AG10803 (cell line): ENCODE measurements at regions not wholly inside any gene's neighbourhood (a gene's known extent, or its start where the extent isn't known, plus 50 kb on each side); places are given as distances from the start of the nearest gene placed in this dataset.

Source experiments
- DNase-seq: peaks from one replicate; pipeline ENCODE4 v3.0.0; 2010; ENCODE audit warnings: low read depth
- H3K4me3 ChIP-seq: 2 replicates; pipeline ENCODE4 v1.5.1; 2011; ENCODE audit warnings: mild to moderate bottlenecking, low read length, control low read depth
- CTCF ChIP-seq: conservative IDR thresholded peaks from 2 replicates; pipeline ENCODE4 v1.5.1; 2011; ENCODE audit warnings: mild to moderate bottlenecking, low read length, control low read depth, inconsistent platforms

GRCh38 chr19:31595521-31595920 is 246.3 kb upstream of the TSHZ3 start:
- TF ChIP-seq CTCF: no peak
- no peak for DNase-seq
- no peak overlapping the region for H3K4me3 ChIP-seq

- TF ChIP-seq CTCF: no peak
Measured at GRCh38 chr19:31596751-31597150, 247.5 kb upstream of the TSHZ3 start.

GRCh38 chr19:31597616-31598015 is 248.4 kb upstream of the TSHZ3 start:
- no peak for TF ChIP-seq CTCF
- DNase-seq: no peak

More at GRCh38 chr19:31596751-31597150, 247.5 kb upstream of the TSHZ3 start:
- no peak overlapping the region for H3K4me3 ChIP-seq
- no peak for DNase-seq

GRCh38 chr19:31598730-31599238 is 249.5 kb upstream of the TSHZ3 start:
- no peak for DNase-seq
- no peak overlapping the region for H3K4me3 ChIP-seq
- no peak for TF ChIP-seq CTCF

More at GRCh38 chr19:31597616-31598015, 248.4 kb upstream of the TSHZ3 start:
- H3K4me3 ChIP-seq: no peak overlapping the region

GRCh38 chr19:31600731-31601295 is 251.6 kb upstream of the TSHZ3 start:
- H3K4me3 ChIP-seq: no peak overlapping the region
- DNase-seq: no peak
- no peak for TF ChIP-seq CTCF

- no peak for TF ChIP-seq CTCF
- no peak overlapping the region for H3K4me3 ChIP-seq
Measured at GRCh38 chr19:31601855-31602254, 252.6 kb upstream of the TSHZ3 start.

GRCh38 chr19:31602548-31602947 is 253.3 kb upstream of the TSHZ3 start:
- DNase-seq: no peak
- TF ChIP-seq CTCF: no peak
- no peak overlapping the region for H3K4me3 ChIP-seq

More at GRCh38 chr19:31601855-31602254, 252.6 kb upstream of the TSHZ3 start:
- DNase-seq: no peak
